ENCODE measurements at regions not wholly inside any gene's neighbourhood (a gene's known extent, or its start where the extent isn't known, plus 50 kb on each side); places are given as distances from the start of the nearest gene placed in this dataset.

DNA sequence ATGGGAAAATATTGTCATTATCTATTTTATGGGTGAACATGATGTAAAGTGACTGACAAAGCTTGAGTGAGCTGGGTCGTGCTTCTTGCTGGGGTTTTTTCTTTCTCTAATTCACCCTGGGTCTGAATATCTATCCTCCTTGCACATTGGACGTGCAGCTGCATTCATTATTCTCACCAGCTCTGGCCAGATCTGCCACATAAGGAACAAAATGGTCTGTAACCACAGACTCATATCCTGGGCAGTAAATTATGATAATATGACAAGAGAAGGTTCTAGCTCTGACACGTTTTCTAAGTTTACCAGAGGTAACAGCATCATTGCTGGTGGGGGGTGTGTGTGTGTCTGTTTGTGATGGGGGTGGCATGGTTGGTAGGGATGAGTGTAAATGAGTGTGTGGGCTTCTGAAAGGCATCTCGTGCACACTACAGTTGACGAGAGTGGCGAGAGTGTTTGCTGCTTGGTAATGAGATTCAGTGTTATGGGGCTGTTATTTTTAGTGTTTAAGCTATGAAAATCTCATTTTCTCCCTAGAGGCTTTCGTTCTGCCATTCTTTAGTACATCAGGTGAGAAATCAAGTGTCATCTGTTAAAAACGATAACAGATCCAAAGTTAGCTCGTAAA is 418.4 kb downstream of the PDCD6IP start:
- Histone ChIP-seq H3K4me1 (peaks cover 0 to 14% (median 5%) of the 10 kb centered on the region in 12 donors), H3K27ac (no peak overlapping the region), H3K27me3 (no peaks in the 10 kb centered on the region), H3K4me3 (no peak overlapping the region), H3K9me3 (no peaks in the 10 kb centered on the region), H3K36me3 (no peaks in the 10 kb centered on the region)
- no peak for TF ChIP-seq POLR2A (IDR thresholded peaks at IDR 0.05)
- TF ChIP-seq CTCF (IDR thresholded peaks at IDR 0.05), result no peak
- ATAC-seq (no peak), DNase-seq (no peak)
- intact Hi-C loops (cut with DNase I), result no loop called here
- WGBS, 4 donors, result 88 to 90% (median 89%) methylated on average over 9 of the region's 9 CpGs

DNA sequence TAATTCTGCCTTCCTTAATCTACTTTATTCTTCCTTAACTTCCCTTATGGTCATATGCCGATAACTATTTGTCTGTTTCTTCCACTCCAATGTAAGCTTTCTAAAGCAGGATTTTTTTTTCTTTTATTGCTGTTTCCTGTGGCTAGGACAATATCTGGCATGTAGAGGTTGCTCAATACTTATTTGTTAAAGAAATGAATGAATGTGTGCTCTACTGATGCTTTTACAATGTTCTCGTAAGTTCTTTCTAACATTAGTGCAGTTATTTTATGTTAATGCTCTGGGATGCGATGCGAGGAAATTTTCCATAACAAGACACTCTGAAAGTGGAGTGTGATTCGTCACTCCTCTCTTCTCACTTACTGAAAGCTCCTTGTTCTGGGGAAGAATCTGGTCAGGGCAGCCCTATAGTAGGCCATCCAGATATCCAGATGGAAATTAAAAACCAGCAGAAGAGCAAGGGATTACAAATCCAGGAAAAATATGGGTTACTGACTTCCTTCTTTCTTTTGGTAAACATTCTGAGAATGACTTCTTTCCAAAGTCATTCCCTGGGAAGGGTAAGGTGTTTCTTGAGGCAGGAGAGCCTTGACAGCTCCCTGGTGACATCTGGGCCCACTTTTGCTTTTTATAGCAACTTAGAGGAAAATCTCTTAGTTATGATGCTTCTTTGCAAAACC is 420.4 kb downstream of the PDCD6IP start:
- intact Hi-C loops (cut with DNase I), result no loop called here
- Histone ChIP-seq H3K36me3 (no peaks in the 10 kb centered on the region), H3K9me3 (no peaks in the 10 kb centered on the region), H3K27ac (no peak overlapping the region), H3K27me3 (no peaks in the 10 kb centered on the region), H3K4me1 (no peaks in the 10 kb centered on the region), H3K4me3 (no peak overlapping the region)
- no peak for DNase-seq
- no peak for TF ChIP-seq POLR2A (IDR thresholded peaks at IDR 0.05)
- TF ChIP-seq CTCF (IDR thresholded peaks at IDR 0.05), result no peak
- whole genome bisulfite sequencing, 4 donors, result 68 to 88% (median 77%) methylated on average over 5 of the region's 5 CpGs
- ATAC-seq, result no peak

- intact Hi-C loops (cut with DNase I), result no loop called here
- DNase-seq (no peak), ATAC-seq (no peak)
- H3K27ac ChIP-seq, result no peak overlapping the region
- no peak for TF ChIP-seq CTCF (IDR thresholded peaks at IDR 0.05)
- TF ChIP-seq POLR2A (IDR thresholded peaks at IDR 0.05), result no peak
- H3K4me1 ChIP-seq, result no peaks in the 10 kb centered on the region
- no peaks in the 10 kb centered on the region for H3K27me3 ChIP-seq
- no peaks in the 10 kb centered on the region for H3K9me3 ChIP-seq
- no peak overlapping the region for H3K4me3 ChIP-seq
- WGBS, 4 donors, result 82 to 97% (median 89%) methylated on average over 1 of the region's 1 CpG
- no peaks in the 10 kb centered on the region for H3K36me3 ChIP-seq
Observed at GRCh38 chr3:34219556-34219955, 421.1 kb downstream of the PDCD6IP start.

DNA sequence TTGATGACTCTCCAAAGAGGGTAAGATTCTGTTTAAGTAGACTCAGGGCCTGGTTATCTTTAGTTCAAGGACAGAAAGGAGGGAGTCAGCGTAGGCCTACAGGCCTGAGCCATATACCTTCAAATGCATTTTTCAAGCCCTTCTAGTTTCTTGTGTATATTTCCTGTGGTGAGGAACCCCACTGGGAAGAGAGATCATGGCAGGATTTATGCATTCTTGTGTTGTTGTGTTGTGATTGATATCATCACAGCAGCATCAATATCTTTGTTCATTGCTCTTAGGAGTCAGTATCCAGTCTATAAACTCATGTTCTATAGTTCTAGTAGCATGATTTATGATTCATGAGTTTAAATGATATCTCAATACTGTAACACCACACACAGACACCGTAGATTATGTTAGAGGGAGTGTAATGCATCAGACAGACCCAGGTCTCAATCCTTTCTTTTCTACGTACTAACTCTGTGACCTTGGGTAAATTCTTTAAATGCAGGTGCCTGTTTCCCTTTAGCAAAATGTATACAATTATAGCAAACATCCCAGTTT is 427.5 kb downstream of the PDCD6IP start:
- ATAC-seq (no peak), DNase-seq (no peak)
- Histone ChIP-seq H3K4me3 (no peak overlapping the region), H3K27me3 (no peaks in the 10 kb centered on the region), H3K9me3 (no peaks in the 10 kb centered on the region), H3K4me1 (no peaks in the 10 kb centered on the region), H3K27ac (no peak overlapping the region), H3K36me3 (no peaks in the 10 kb centered on the region)
- TF ChIP-seq CTCF (IDR thresholded peaks at IDR 0.05) (no peak), POLR2A (IDR thresholded peaks at IDR 0.05) (no peak)
- intact Hi-C loops (cut with DNase I), result no loop called here
- WGBS, 4 donors, result 71 to 94% (median 82%) methylated on average over 3 of the region's 3 CpGs
